Mesothelial cell of epicardium (in vitro differentiated cells): ENCODE measurements at regions not wholly inside any gene's neighbourhood (a gene's known extent, or its start where the extent isn't known, plus 50 kb on each side); places are given as distances from the start of the nearest gene placed in this dataset.

Experiments used
- DNase-seq, 2 experiments: peaks; one replicate each; pipeline ENCODE4 v3.0.0; 2021; ENCODE audit warnings: low spot score in 2 of 2; ENCODE audit not compliant: unreplicated experiment in 2 of 2
- H3K27ac Mint-ChIP-seq: 2 replicates; pipeline ENCODE4 v1.8.0; 2021; ENCODE audit warnings: mixed read lengths
- H3K27me3 Mint-ChIP-seq: 2 replicates; pipeline ENCODE4 v1.8.0; 2021; ENCODE audit warnings: low read depth, mixed read lengths
- H3K36me3 Mint-ChIP-seq: 2 replicates; pipeline ENCODE4 v1.8.0; 2021; ENCODE audit warnings: mixed read lengths
- H3K4me1 Mint-ChIP-seq: 2 replicates; pipeline ENCODE4 v1.8.0; 2021; ENCODE audit warnings: mixed read lengths
- H3K4me3 Mint-ChIP-seq: 2 replicates; pipeline ENCODE4 v1.8.0; 2021; ENCODE audit warnings: mild to moderate bottlenecking, moderate library complexity, mixed read lengths
- H3K9me3 Mint-ChIP-seq: 2 replicates; pipeline ENCODE4 v1.8.0; 2021; ENCODE audit warnings: mixed read lengths
- CTCF ChIP-seq: fragments of 200-600 bp; sonication (generic); IDR thresholded peaks from one replicate; pipeline ENCODE4 v1.5.0; 2021; ENCODE audit warnings: antibody characterized with exemption; ENCODE audit not compliant: unreplicated experiment

GRCh38 chr18:63063171-63063570, 256.4 kb downstream of the BCL2 start:
- no peaks in the 10 kb centered on the region for H3K9me3 Mint-ChIP-seq
- TF ChIP-seq CTCF: no peak
- H3K27me3 Mint-ChIP-seq: peaks cover 4% of the 10 kb centered on the region
- DNase-seq: no peak
- no peak overlapping the region for H3K4me3 Mint-ChIP-seq
- peaks cover 21% of the 10 kb centered on the region for H3K4me1 Mint-ChIP-seq
- H3K27ac Mint-ChIP-seq: peak overlapping the region; percentile 44
- no peaks in the 10 kb centered on the region for H3K36me3 Mint-ChIP-seq

- Mint-ChIP-seq H3K4me3 (no peak overlapping the region), H3K36me3 (no peaks in the 10 kb centered on the region)
Observed at GRCh38 chr18:63062246-63062645, 257.3 kb downstream of the BCL2 start.

GRCh38 chr18:63061303-63061702, 258.3 kb downstream of the BCL2 start:
- peaks cover 4% of the 10 kb centered on the region for H3K27me3 Mint-ChIP-seq
- DNase-seq: no peak
- peaks cover 22% of the 10 kb centered on the region for H3K4me1 Mint-ChIP-seq
- H3K27ac Mint-ChIP-seq: no peak overlapping the region
- H3K4me3 Mint-ChIP-seq: no peak overlapping the region
- no peak for TF ChIP-seq CTCF
- no peaks in the 10 kb centered on the region for H3K36me3 Mint-ChIP-seq
- H3K9me3 Mint-ChIP-seq: no peaks in the 10 kb centered on the region

More at GRCh38 chr18:63062246-63062645, 257.3 kb downstream of the BCL2 start:
- TF ChIP-seq CTCF: no peak
- no peak for DNase-seq
- no peak overlapping the region for H3K27ac Mint-ChIP-seq
- no peaks in the 10 kb centered on the region for H3K9me3 Mint-ChIP-seq
- peaks cover 4% of the 10 kb centered on the region for H3K27me3 Mint-ChIP-seq
- peaks cover 22% of the 10 kb centered on the region for H3K4me1 Mint-ChIP-seq

- peaks cover 2% of the 10 kb centered on the region for H3K27me3 Mint-ChIP-seq
- H3K36me3 Mint-ChIP-seq: no peaks in the 10 kb centered on the region
- H3K9me3 Mint-ChIP-seq: no peaks in the 10 kb centered on the region
- no peak overlapping the region for H3K27ac Mint-ChIP-seq
- H3K4me3 Mint-ChIP-seq: no peak overlapping the region
- H3K4me1 Mint-ChIP-seq: peaks cover 23% of the 10 kb centered on the region
- no peak for TF ChIP-seq CTCF
- no peak for DNase-seq
Observed at GRCh38 chr18:63058521-63058920, 261.0 kb downstream of the BCL2 start.

- H3K36me3 Mint-ChIP-seq: no peaks in the 10 kb centered on the region
- no peaks in the 10 kb centered on the region for H3K27me3 Mint-ChIP-seq
- DNase-seq: no peak
- no peak overlapping the region for H3K27ac Mint-ChIP-seq
- no peak for TF ChIP-seq CTCF
- peaks cover 16% of the 10 kb centered on the region for H3K4me1 Mint-ChIP-seq
- no peaks in the 10 kb centered on the region for H3K9me3 Mint-ChIP-seq
- H3K4me3 Mint-ChIP-seq: no peak overlapping the region
Observed at GRCh38 chr18:63057707-63058106, 261.9 kb downstream of the BCL2 start.

- no peak for DNase-seq
- no peaks in the 10 kb centered on the region for H3K9me3 Mint-ChIP-seq
- peak overlapping the region; percentile 3 for H3K27ac Mint-ChIP-seq
Observed at GRCh38 chr18:63054901-63055584, 264.5 kb downstream of the BCL2 start.

More at GRCh38 chr18:63054901-63055584, 264.5 kb downstream of the BCL2 start:
- Mint-ChIP-seq H3K4me3 (no peak overlapping the region), H3K27me3 (no peaks in the 10 kb centered on the region), H3K36me3 (no peaks in the 10 kb centered on the region), H3K4me1 (peaks cover 19% of the 10 kb centered on the region)
- TF ChIP-seq CTCF: no peak
